PFSK-1 (cell line): ENCODE measurements at regions not wholly inside any gene's neighbourhood (a gene's known extent, or its start where the extent isn't known, plus 50 kb on each side); places are given as distances from the start of the nearest gene placed in this dataset.

ENCODE experiments used
- TAF1 ChIP-seq: IDR thresholded peaks from 2 replicates; pipeline ENCODE4 v1.6.1; 2012; ENCODE audit warnings: low read length, control low read depth, borderline replicate concordance; ENCODE audit not compliant: insufficient read depth
- TF ChIP-seq, protein P1 (sequence below), 2 experiments: IDR thresholded peaks; 2 replicates each; pipeline versions ENCODE4 v1.6.1 to v1.8.0; 2011 to 2012; ENCODE audit warnings: low read depth in 2 of 2, low read length in 2 of 2, control low read depth in 1 of 2, inconsistent platforms in 1 of 2, mild to moderate bottlenecking in 1 of 2, moderate library complexity in 1 of 2; ENCODE audit not compliant: insufficient read depth in 1 of 2

DNA sequence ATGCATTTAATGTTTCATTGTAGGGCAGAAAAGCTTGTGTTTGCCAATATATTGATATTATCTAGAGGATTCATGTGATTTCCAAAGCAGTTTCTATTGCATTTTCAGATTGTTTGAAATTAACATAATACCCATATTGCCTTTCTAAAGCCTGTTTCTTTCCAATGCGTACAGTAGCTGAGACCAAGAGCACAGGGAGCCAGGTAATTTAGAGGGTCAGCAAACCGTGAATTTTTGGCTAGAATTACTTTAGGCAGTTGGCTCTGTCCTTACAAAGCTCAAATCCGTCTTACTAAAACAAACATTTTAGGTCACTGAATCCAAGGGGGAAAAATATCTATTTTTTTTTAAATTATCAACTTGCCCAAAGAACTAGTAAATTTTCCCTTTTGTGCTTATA is 604.9 kb upstream of the ADARB2 start:
- TF ChIP-seq, protein P1, sequence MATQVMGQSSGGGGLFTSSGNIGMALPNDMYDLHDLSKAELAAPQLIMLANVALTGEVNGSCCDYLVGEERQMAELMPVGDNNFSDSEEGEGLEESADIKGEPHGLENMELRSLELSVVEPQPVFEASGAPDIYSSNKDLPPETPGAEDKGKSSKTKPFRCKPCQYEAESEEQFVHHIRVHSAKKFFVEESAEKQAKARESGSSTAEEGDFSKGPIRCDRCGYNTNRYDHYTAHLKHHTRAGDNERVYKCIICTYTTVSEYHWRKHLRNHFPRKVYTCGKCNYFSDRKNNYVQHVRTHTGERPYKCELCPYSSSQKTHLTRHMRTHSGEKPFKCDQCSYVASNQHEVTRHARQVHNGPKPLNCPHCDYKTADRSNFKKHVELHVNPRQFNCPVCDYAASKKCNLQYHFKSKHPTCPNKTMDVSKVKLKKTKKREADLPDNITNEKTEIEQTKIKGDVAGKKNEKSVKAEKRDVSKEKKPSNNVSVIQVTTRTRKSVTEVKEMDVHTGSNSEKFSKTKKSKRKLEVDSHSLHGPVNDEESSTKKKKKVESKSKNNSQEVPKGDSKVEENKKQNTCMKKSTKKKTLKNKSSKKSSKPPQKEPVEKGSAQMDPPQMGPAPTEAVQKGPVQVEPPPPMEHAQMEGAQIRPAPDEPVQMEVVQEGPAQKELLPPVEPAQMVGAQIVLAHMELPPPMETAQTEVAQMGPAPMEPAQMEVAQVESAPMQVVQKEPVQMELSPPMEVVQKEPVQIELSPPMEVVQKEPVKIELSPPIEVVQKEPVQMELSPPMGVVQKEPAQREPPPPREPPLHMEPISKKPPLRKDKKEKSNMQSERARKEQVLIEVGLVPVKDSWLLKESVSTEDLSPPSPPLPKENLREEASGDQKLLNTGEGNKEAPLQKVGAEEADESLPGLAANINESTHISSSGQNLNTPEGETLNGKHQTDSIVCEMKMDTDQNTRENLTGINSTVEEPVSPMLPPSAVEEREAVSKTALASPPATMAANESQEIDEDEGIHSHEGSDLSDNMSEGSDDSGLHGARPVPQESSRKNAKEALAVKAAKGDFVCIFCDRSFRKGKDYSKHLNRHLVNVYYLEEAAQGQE (IDR thresholded peaks at IDR 0.05; ENCODE audit: insufficient read depth in 1 of 2, low read depth in 2 of 2, low read length in 2 of 2) = no peak
- TF ChIP-seq TAF1 = no peak
